SKM-1 (cell line): ENCODE measurements at regions not wholly inside any gene's neighbourhood (a gene's known extent, or its start where the extent isn't known, plus 50 kb on each side); places are given as distances from the start of the nearest gene placed in this dataset.

ENCODE experiments used
- DNase-seq: peaks from one replicate; lab custom pipeline; 2025; ENCODE audit not compliant: unreplicated experiment; lab: John Stamatoyannopoulos, UW

GRCh38 chr3:152051501-152052404 lies 178.3 kb downstream of the SUCNR1 start:
- no peak for DNase-seq

- DNase-seq: no peak
These were observed 180.4 kb downstream of the SUCNR1 start for GRCh38 chr3:152053866-152054265.

- no peak for DNase-seq
These were observed 180.9 kb downstream of the SUCNR1 start for GRCh38 chr3:152054315-152054714.

GRCh38 chr3:152056073-152056472 lies 182.6 kb downstream of the SUCNR1 start:
- DNase-seq: no peak

GRCh38 chr3:152056481-152056880 lies 183.0 kb downstream of the SUCNR1 start:
- DNase-seq: no peak

- DNase-seq: no peak
These were observed 183.5 kb downstream of the SUCNR1 start for GRCh38 chr3:152056987-152057386.

- DNase-seq: no peak
These were observed 185.4 kb downstream of the SUCNR1 start for GRCh38 chr3:152058856-152059255.

- DNase-seq: no peak
These were observed 187.3 kb downstream of the SUCNR1 start for GRCh38 chr3:152060701-152061100.

- no peak for DNase-seq
These were observed 187.9 kb downstream of the SUCNR1 start for GRCh38 chr3:152061296-152061695.

- no peak for DNase-seq
These were observed 196.4 kb downstream of the SUCNR1 start for GRCh38 chr3:152069871-152070270.

GRCh38 chr3:152071315-152071714 lies 197.4 kb upstream of the MBNL1 start:
- DNase-seq: no peak

- DNase-seq: peak; percentile 72
These were observed 196.8 kb upstream of the MBNL1 start for GRCh38 chr3:152071924-152072323.

GRCh38 chr3:152073267-152073666 lies 195.5 kb upstream of the MBNL1 start:
- no peak for DNase-seq

GRCh38 chr3:152076148-152076547 lies 192.6 kb upstream of the MBNL1 start:
- no peak for DNase-seq

- no peak for DNase-seq
These were observed 188.7 kb upstream of the MBNL1 start for GRCh38 chr3:152079980-152080379.

- DNase-seq: no peak
These were observed 185.6 kb upstream of the MBNL1 start for GRCh38 chr3:152083135-152083534.

GRCh38 chr3:152084441-152085158 lies 184.1 kb upstream of the MBNL1 start:
- no peak for DNase-seq

GRCh38 chr3:152087153-152087552 lies 181.6 kb upstream of the MBNL1 start:
- no peak for DNase-seq

GRCh38 chr3:152089528-152089927 lies 179.2 kb upstream of the MBNL1 start:
- no peak for DNase-seq

- no peak for DNase-seq
These were observed 177.0 kb upstream of the MBNL1 start for GRCh38 chr3:152091725-152092124.

- no peak for DNase-seq
These were observed 174.8 kb upstream of the MBNL1 start for GRCh38 chr3:152093901-152094300.

GRCh38 chr3:152094406-152094805 lies 174.3 kb upstream of the MBNL1 start:
- DNase-seq: no peak
